Testis (tissue), 2 donors: ENCODE measurements at regions not wholly inside any gene's neighbourhood (a gene's known extent, or its start where the extent isn't known, plus 50 kb on each side); places are given as distances from the start of the nearest gene placed in this dataset.

Source experiments
- DNase-seq: peaks from one replicate; pipeline ENCODE4 v3.0.0-alpha.2; 2019
- H3K27ac ChIP-seq, 2 donors: fragments of 200-600 bp; sonication (generic); one replicate each; pipeline ENCODE4 v1.5.1; 2019
- H3K27me3 ChIP-seq: fragments of 200-600 bp; sonication (generic); one replicate; pipeline ENCODE4 v1.5.1; 2019
- H3K36me3 ChIP-seq: fragments of 200-600 bp; sonication (generic); one replicate; pipeline ENCODE4 v1.5.1; 2017; ENCODE audit warnings: low read depth; ENCODE audit errors: missing control alignments
- H3K4me1 ChIP-seq: fragments of 200-600 bp; sonication (generic); one replicate; pipeline ENCODE4 v1.5.1; 2019
- H3K4me3 ChIP-seq, 2 donors: fragments of 200-600 bp; sonication (generic); one replicate each; pipeline ENCODE4 v1.5.1; 2017 to 2019
- H3K9me3 ChIP-seq: fragments of 200-600 bp; sonication (generic); one replicate; pipeline ENCODE4 v1.5.1; 2017
- CTCF ChIP-seq, 3 experiments: fragments of 450-650 bp in 2 of 3; fragments of 200-600 bp in 1 of 3; sonication (generic) in 1 of 3; IDR thresholded peaks; one replicate each; pipeline ENCODE4 v1.5.1; 2016 to 2019; ENCODE audit warnings: antibody characterized with exemption in 3 of 3, mild to moderate bottlenecking in 2 of 3, moderate library complexity in 1 of 3
- POLR2A ChIP-seq: fragments of 450-650 bp; IDR thresholded peaks from one replicate; pipeline ENCODE4 v1.6.1; 2017; ENCODE audit warnings: antibody characterized with exemption, mild to moderate bottlenecking, moderate library complexity
- WGBS, 2 donors: methylation state at CpG; one replicate each; pipeline ENCODE4 v1.1.5; 2018; 5-methylcytosine and 5-hydroxymethylcytosine counted together
- intact Hi-C: fragments of 100-400 bp; cut with DNase I; formaldehyde crosslinking; loops from one replicate; pipeline ENCODE4 v1.15.1; 2023; ENCODE audit warnings: low total_unique reads

- Histone ChIP-seq H3K36me3 (no peaks in the 10 kb centered on the region), H3K4me3 (no peak overlapping the region), H3K9me3 (no peaks in the 10 kb centered on the region), H3K27ac (no peak overlapping the region), H3K27me3 (no peaks in the 10 kb centered on the region), H3K4me1 (no peaks in the 10 kb centered on the region)
- intact Hi-C loops, result no loop called here
- 27 to 39% methylated on average over 3 of the region's 3 CpGs for WGBS, 2 donors
- no peak for DNase-seq
- no peak for TF ChIP-seq POLR2A
- no peak for TF ChIP-seq CTCF (IDR thresholded peaks at IDR 0.05)
Measured at GRCh38 chr5:4983701-4984100, 156.4 kb upstream of the ADAMTS16 start.

- H3K27ac ChIP-seq, result no peak overlapping the region
- H3K4me1 ChIP-seq, result no peaks in the 10 kb centered on the region
- intact Hi-C loops, result no loop called here
Measured at GRCh38 chr5:4984461-4984860, 155.7 kb upstream of the ADAMTS16 start.

GRCh38 chr5:4987431-4987830 lies 152.7 kb upstream of the ADAMTS16 start:
- no peak for DNase-seq
- no peak overlapping the region for H3K27ac ChIP-seq
- no peak overlapping the region for H3K4me3 ChIP-seq
- TF ChIP-seq CTCF (IDR thresholded peaks at IDR 0.05), result no peak
- TF ChIP-seq POLR2A, result no peak
- intact Hi-C loops, result no loop called here
- H3K27me3 ChIP-seq, result no peaks in the 10 kb centered on the region
- no peaks in the 10 kb centered on the region for H3K36me3 ChIP-seq
- 71 to 79% methylated on average over 4 of the region's 4 CpGs for WGBS, 2 donors
- H3K4me1 ChIP-seq, result no peaks in the 10 kb centered on the region
- no peaks in the 10 kb centered on the region for H3K9me3 ChIP-seq

More at GRCh38 chr5:4984461-4984860, 155.7 kb upstream of the ADAMTS16 start:
- WGBS, 2 donors, result 68 to 81% methylated on average over 1 of the region's 1 CpG
- DNase-seq, result no peak
- Histone ChIP-seq H3K27me3 (no peaks in the 10 kb centered on the region), H3K4me3 (no peak overlapping the region), H3K9me3 (no peaks in the 10 kb centered on the region), H3K36me3 (no peaks in the 10 kb centered on the region)
- TF ChIP-seq CTCF (IDR thresholded peaks at IDR 0.05) (no peak), POLR2A (no peak)

GRCh38 chr5:4989118-4989517 lies 151.0 kb upstream of the ADAMTS16 start:
- DNase-seq, result no peak
- TF ChIP-seq CTCF (IDR thresholded peaks at IDR 0.05) (no peak), POLR2A (no peak)
- 65 to 76% methylated on average over 1 of the region's 1 CpG for WGBS, 2 donors

DNA sequence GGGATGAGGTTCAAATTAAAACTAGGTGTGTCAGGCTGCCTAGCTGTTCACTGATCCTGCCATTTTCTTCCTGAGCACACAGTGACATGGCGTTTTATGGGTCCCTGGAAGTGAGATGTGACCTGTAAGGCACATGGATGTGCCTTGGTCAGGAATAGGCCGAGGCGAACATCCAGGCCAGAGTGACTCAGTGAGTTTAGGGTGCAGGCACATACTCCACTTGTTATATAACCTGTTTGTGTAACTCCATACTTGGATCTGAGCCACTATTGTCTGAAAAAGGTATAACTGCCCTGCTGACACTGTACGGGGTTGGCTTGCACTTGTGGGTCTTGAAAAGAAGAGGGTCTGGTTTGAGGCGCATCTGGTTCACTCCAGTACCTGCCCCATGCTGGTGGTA lies 150.1 kb upstream of the ADAMTS16 start:
- no peaks in the 10 kb centered on the region for H3K4me1 ChIP-seq
- no peak overlapping the region for H3K4me3 ChIP-seq
- DNase-seq, result no peak
- no peak for TF ChIP-seq POLR2A
- no peak for TF ChIP-seq CTCF (IDR thresholded peaks at IDR 0.05)
- intact Hi-C loops, result no loop called here
- H3K27me3 ChIP-seq, result no peaks in the 10 kb centered on the region
- H3K9me3 ChIP-seq, result no peaks in the 10 kb centered on the region
- 83 to 93% methylated on average over 5 of the region's 5 CpGs for WGBS, 2 donors
- no peaks in the 10 kb centered on the region for H3K36me3 ChIP-seq
- no peak overlapping the region for H3K27ac ChIP-seq

More at GRCh38 chr5:4989118-4989517, 151.0 kb upstream of the ADAMTS16 start:
- Histone ChIP-seq H3K36me3 (no peaks in the 10 kb centered on the region), H3K4me3 (no peak overlapping the region), H3K27me3 (no peaks in the 10 kb centered on the region), H3K4me1 (no peaks in the 10 kb centered on the region), H3K27ac (no peak overlapping the region), H3K9me3 (no peaks in the 10 kb centered on the region)
- intact Hi-C loops, result no loop called here
